Left forelimb (tissue), 1 donor: ENCODE measurements at regions not wholly inside any gene's neighbourhood (a gene's known extent, or its start where the extent isn't known, plus 50 kb on each side); places are given as distances from the start of the nearest gene placed in this dataset.

Experiments used
- DNase-seq: peaks from one replicate; pipeline ENCODE4 v3.0.0-alpha.2; 2018; ENCODE audit warnings: low spot score

- no peak for DNase-seq
Observed at GRCh38 chr18:46322941-46323340, 218.8 kb downstream of the HAUS1 start.

GRCh38 chr18:46324087-46324955, 220.1 kb downstream of the HAUS1 start:
- no peak for DNase-seq

- no peak for DNase-seq
Observed at GRCh38 chr18:46325895-46326294, 221.7 kb downstream of the HAUS1 start.

GRCh38 chr18:46329736-46330246, 225.6 kb downstream of the HAUS1 start:
- no peak for DNase-seq

- DNase-seq = no peak
Observed at GRCh38 chr18:46331316-46331715, 227.1 kb downstream of the HAUS1 start.

GRCh38 chr18:46332286-46332801, 228.2 kb downstream of the HAUS1 start:
- no peak for DNase-seq

- no peak for DNase-seq
Observed at GRCh38 chr18:46332921-46333341, 228.7 kb downstream of the HAUS1 start.

- DNase-seq = peak; percentile 75
Observed at GRCh38 chr18:46333431-46334135, 229.4 kb downstream of the HAUS1 start.

GRCh38 chr18:46334868-46335281, 230.7 kb downstream of the HAUS1 start:
- DNase-seq = peak; percentile 75

GRCh38 chr18:46335534-46336101, 231.4 kb downstream of the HAUS1 start:
- DNase-seq = peak; percentile 80

- DNase-seq = no peak
Observed at GRCh38 chr18:46336278-46337111, 232.3 kb downstream of the HAUS1 start.

GRCh38 chr18:46337271-46337670, 233.1 kb downstream of the HAUS1 start:
- DNase-seq = no peak

GRCh38 chr18:46338205-46338604, 234.0 kb downstream of the HAUS1 start:
- DNase-seq = no peak

- DNase-seq = no peak
Observed at GRCh38 chr18:46338766-46339165, 234.6 kb downstream of the HAUS1 start.

- DNase-seq = no peak
Observed at GRCh38 chr18:46340716-46341115, 236.5 kb downstream of the HAUS1 start.

GRCh38 chr18:46341986-46342525, 237.9 kb downstream of the HAUS1 start:
- DNase-seq = no peak

GRCh38 chr18:46343456-46343855, 239.3 kb downstream of the HAUS1 start:
- DNase-seq = no peak

- no peak for DNase-seq
Observed at GRCh38 chr18:46343931-46344372, 239.8 kb downstream of the HAUS1 start.

GRCh38 chr18:46344416-46345180, 240.4 kb downstream of the HAUS1 start:
- no peak for DNase-seq

GRCh38 chr18:46345181-46345465, 240.9 kb downstream of the HAUS1 start:
- DNase-seq = no peak

GRCh38 chr18:46346213-46346612, 242.0 kb downstream of the HAUS1 start:
- no peak for DNase-seq
